ENCODE measurements at regions not wholly inside any gene's neighbourhood (a gene's known extent, or its start where the extent isn't known, plus 50 kb on each side); places are given as distances from the start of the nearest gene placed in this dataset.

- no peak for TF ChIP-seq POLR2A (IDR thresholded peaks at IDR 0.05)
- TF ChIP-seq CTCF (IDR thresholded peaks at IDR 0.05 in 8 of 11, conservative IDR thresholded peaks at IDR 0.05 in 3 of 11): no peak
- no peak for TF ChIP-seq POLR2AphosphoS5 (IDR thresholded peaks at IDR 0.05)
Measured at GRCh38 chr15:39154776-39155175, 426.1 kb upstream of the THBS1 start.

All from spleen (tissue), 7 donors.